H1 (cell line): ENCODE measurements at regions not wholly inside any gene's neighbourhood (a gene's known extent, or its start where the extent isn't known, plus 50 kb on each side); places are given as distances from the start of the nearest gene placed in this dataset.

Experiments
- CTCF ChIA-PET: fragments of 300-600 bp; sonication (Branson Sonifier 250); formaldehyde crosslinking; loops from one replicate; lab custom pipeline; 2021; ENCODE audit not compliant: partially characterized antibody; lab: Charles Lee
- POLR2A ChIA-PET: fragments of 300-600 bp; sonication (Branson Sonifier 250); formaldehyde crosslinking; loops from one replicate; lab custom pipeline; 2021; ENCODE audit warnings: inconsistent platforms; ENCODE audit not compliant: partially characterized antibody; lab: Charles Lee
- DNase-seq, 2 experiments: peaks; one replicate each; pipeline versions ENCODE4 v3.0.0 to v3.0.0-alpha.2; 2010 to 2022; ENCODE audit warnings: low spot score in 2 of 2, low read depth in 1 of 2, mixed read lengths in 1 of 2
- FAIRE-seq: peaks from 2 replicates; lab custom pipeline; 2011; peaks lifted over from hg19 to GRCh38; lab: Jason Lieb, UNC
- H2AFZ ChIP-seq: 2 replicates; pipeline ENCODE4 v1.8.1; 2012; ENCODE audit warnings: low read length, inconsistent platforms
- H2AK5ac ChIP-seq: 2 replicates; pipeline ENCODE4 v1.6.1; 2013; ENCODE audit warnings: low read depth, low read length
- H2BK120ac ChIP-seq: replicated peaks from 2 replicates; pipeline ENCODE3; 2013; ENCODE audit warnings: low read depth, low read length, inconsistent platforms
- H2BK12ac ChIP-seq: 2 replicates; pipeline ENCODE4 v1.6.1; 2013; ENCODE audit warnings: low read depth, low read length
- H2BK15ac ChIP-seq: 2 replicates; pipeline ENCODE4 v1.6.1; 2013; ENCODE audit warnings: low read length
- H2BK20ac ChIP-seq: 2 replicates; pipeline ENCODE4 v1.6.1; 2013; ENCODE audit warnings: low read length
- H2BK5ac ChIP-seq: 2 replicates; pipeline ENCODE4 v1.6.1; 2013; ENCODE audit warnings: low read depth, low read length
- H3K14ac ChIP-seq: 2 replicates; pipeline ENCODE4 v1.6.1; 2013; ENCODE audit warnings: inconsistent platforms; ENCODE audit not compliant: insufficient read length
- H3K18ac ChIP-seq: 2 replicates; pipeline ENCODE4 v1.6.1; 2013; ENCODE audit warnings: low read length; ENCODE audit errors: extremely low read depth
- H3K23ac ChIP-seq: 2 replicates; pipeline ENCODE4 v1.6.1; 2013; ENCODE audit warnings: inconsistent platforms; ENCODE audit not compliant: insufficient read length
- H3K23me2 ChIP-seq: 2 replicates; pipeline ENCODE4 v1.6.1; 2013; ENCODE audit warnings: low read depth, low read length
- H3K27ac ChIP-seq: 2 replicates; pipeline ENCODE4 v1.6.1; 2011; ENCODE audit warnings: low read depth, low read length, inconsistent platforms
- H3K27me3 ChIP-seq, 4 experiments: replicated peaks in 1 of 4; 1 replicate in 1 of 4; 2 replicates in 3 of 4; pipeline versions ENCODE4 v1.6.1 to v1.8.1; 2011 to 2013; ENCODE audit warnings: low read length in 3 of 4, mild to moderate bottlenecking in 3 of 4, inconsistent platforms in 2 of 4, mixed read lengths in 2 of 4, moderate library complexity in 1 of 4; ENCODE audit not compliant: control insufficient read depth in 3 of 4, insufficient read depth in 3 of 4; ENCODE audit errors: extremely low read depth in 1 of 4
- H3K36me3 ChIP-seq, 4 experiments: 2 replicates each; pipeline versions ENCODE4 v1.6.1 to v1.8.1; 2011 to 2013; ENCODE audit warnings: mild to moderate bottlenecking in 4 of 4, low read length in 3 of 4, moderate library complexity in 2 of 4, control low read depth in 1 of 4, inconsistent platforms in 1 of 4; ENCODE audit not compliant: insufficient read depth in 4 of 4, control insufficient read depth in 2 of 4
- H3K4ac ChIP-seq: replicated peaks from 2 replicates; pipeline ENCODE3; 2013; ENCODE audit warnings: low read length, low read depth, mixed read lengths, inconsistent platforms; ENCODE audit not compliant: insufficient read length
- H3K4me1 ChIP-seq, 4 experiments: replicated peaks in 1 of 4; 1 replicate in 1 of 4; 2 replicates in 3 of 4; pipeline versions ENCODE4 v1.6.1 to v1.8.1; 2011 to 2013; ENCODE audit warnings: low read length in 3 of 4, inconsistent platforms in 2 of 4, mixed read lengths in 1 of 4; ENCODE audit not compliant: insufficient read depth in 4 of 4, control insufficient read depth in 3 of 4
- H3K4me2 ChIP-seq, 2 experiments: 2 replicates each; pipeline versions ENCODE4 v1.6.1 to v1.8.1; 2011 to 2013; ENCODE audit warnings: low read depth in 2 of 2, low read length in 2 of 2, control low read depth in 1 of 2, inconsistent platforms in 1 of 2, mild to moderate bottlenecking in 1 of 2; ENCODE audit not compliant: insufficient read depth in 1 of 2
- H3K4me3 ChIP-seq, 4 experiments: fragments of 200-600, 300-600 bp in 1 of 4; sonication (generic), shearing (Covaris generic), sonication (Bioruptor Twin) in 1 of 4; 2 replicates each; pipeline versions ENCODE4 v1.5.1 to v1.8.1; 2011 to 2016; ENCODE audit warnings: low read length in 4 of 4, low read depth in 3 of 4, control low read depth in 2 of 4, inconsistent platforms in 2 of 4, mild to moderate bottlenecking in 2 of 4, mixed read lengths in 1 of 4, moderate library complexity in 1 of 4; ENCODE audit not compliant: insufficient read depth in 2 of 4; ENCODE audit errors: extremely low read depth in 1 of 4
- H3K56ac ChIP-seq: replicated peaks from 2 replicates; pipeline ENCODE3; 2013; ENCODE audit warnings: low read depth, mild to moderate bottlenecking, mixed read lengths, low read length, inconsistent platforms; ENCODE audit not compliant: insufficient read length
- H3K79me1 ChIP-seq: 2 replicates; pipeline ENCODE4 v1.6.1; 2013; ENCODE audit warnings: low read depth, low read length, control low read depth
- H3K79me2 ChIP-seq, 2 experiments: 2 replicates each; pipeline versions ENCODE4 v1.6.1 to v1.8.1; 2012 to 2013; ENCODE audit warnings: low read length in 2 of 2, mild to moderate bottlenecking in 2 of 2, inconsistent platforms in 1 of 2; ENCODE audit not compliant: insufficient read depth in 2 of 2, control insufficient read depth in 1 of 2
- H3K9ac ChIP-seq, 4 experiments: replicated peaks in 1 of 4; 1 replicate in 1 of 4; 2 replicates in 3 of 4; pipeline versions ENCODE4 v1.6.1 to v1.8.1; 2011 to 2013; ENCODE audit warnings: low read depth in 3 of 4, low read length in 3 of 4, control low read depth in 2 of 4, mild to moderate bottlenecking in 2 of 4, moderate library complexity in 2 of 4, inconsistent platforms in 1 of 4; ENCODE audit errors: extremely low read depth in 1 of 4
- H3K9me3 ChIP-seq, 2 experiments: 2 replicates each; pipeline versions ENCODE4 v1.6.1 to v1.8.1; 2012 to 2013; ENCODE audit warnings: mild to moderate bottlenecking in 2 of 2, moderate library complexity in 2 of 2, control low read depth in 1 of 2, inconsistent platforms in 1 of 2, low read depth in 1 of 2, low read length in 1 of 2, mixed read lengths in 1 of 2; ENCODE audit not compliant: insufficient read depth in 2 of 2
- H4K20me1 ChIP-seq, 2 experiments: replicated peaks in 1 of 2; 2 replicates each; pipeline versions ENCODE3 to v1.8.1; 2011 to 2013; ENCODE audit warnings: inconsistent platforms in 2 of 2, low read length in 2 of 2, mild to moderate bottlenecking in 1 of 2; ENCODE audit not compliant: insufficient read depth in 2 of 2, control insufficient read depth in 1 of 2
- H4K5ac ChIP-seq: 2 replicates; pipeline ENCODE4 v1.6.1; 2013; ENCODE audit warnings: low read length, low read depth, mixed read lengths, inconsistent platforms; ENCODE audit not compliant: insufficient read length
- H4K8ac ChIP-seq: 2 replicates; pipeline ENCODE4 v1.8.0; 2013; ENCODE audit warnings: mild to moderate bottlenecking, moderate library complexity, low read length, inconsistent platforms; ENCODE audit not compliant: insufficient read depth; ENCODE audit errors: extremely low read depth
- H4K91ac ChIP-seq: replicated peaks from 2 replicates; pipeline ENCODE3; 2013; ENCODE audit warnings: low read length, mixed read lengths, inconsistent platforms; ENCODE audit not compliant: insufficient read length
- CBX5 ChIP-seq: fragments of 300-800, 300-1000 bp; sonication (generic); IDR thresholded peaks from 2 replicates; pipeline ENCODE4 v1.7.1; 2016; ENCODE audit warnings: antibody characterized with exemption, low read length, low read depth
- CBX8 ChIP-seq: fragments of 300-800, 300-1000 bp; sonication (generic); IDR thresholded peaks from 2 replicates; pipeline ENCODE4 v1.7.1; 2016; ENCODE audit warnings: low read depth, low read length, borderline replicate concordance
- CHD2 ChIP-seq: IDR thresholded peaks from 2 replicates; pipeline ENCODE4 v1.6.1; 2012; ENCODE audit warnings: low read length, improper control_type of control experiment
- CTBP2 ChIP-seq: IDR thresholded peaks from 2 replicates; pipeline ENCODE4 v1.7.0; 2011; ENCODE audit warnings: borderline replicate concordance, mild to moderate bottlenecking, moderate library complexity, mixed read lengths, low read length; ENCODE audit not compliant: insufficient read depth, insufficient read length
- GABPA ChIP-seq: IDR thresholded peaks from 2 replicates; pipeline ENCODE4 v1.6.1; 2011; ENCODE audit warnings: mild to moderate bottlenecking, low read length, moderate library complexity, borderline replicate concordance; ENCODE audit not compliant: insufficient read depth
- RXRA ChIP-seq: IDR thresholded peaks from 2 replicates; pipeline ENCODE4 v1.6.1; 2011; ENCODE audit warnings: low read depth, mild to moderate bottlenecking, low read length, moderate library complexity; ENCODE audit not compliant: insufficient read depth
- SIX5 ChIP-seq: IDR thresholded peaks from 2 replicates; pipeline ENCODE4 v1.6.1; 2011; ENCODE audit warnings: mild to moderate bottlenecking, low read depth, low read length
- ZNF274 ChIP-seq: IDR thresholded peaks from 2 replicates; pipeline ENCODE4 v1.7.0; 2012; ENCODE audit warnings: low read length, borderline replicate concordance; ENCODE audit errors: extremely low read depth
- WGBS, 2 experiments: shearing (Covaris generic) in 1 of 2; methylation state at CpG; one replicate each; pipeline versions ENCODE4 v1.1.6 to v1.1.7; 2013 to 2015; ENCODE audit warnings: low lambda C conversion rate in 2 of 2, mixed read lengths in 2 of 2, inconsistent platforms in 1 of 2, low coverage in 1 of 2, missing lambda C conversion rate in 1 of 2; ENCODE audit not compliant: insufficient replicate concordance in 2 of 2, insufficient coverage in 1 of 2, insufficient read length in 1 of 2; ENCODE audit errors: extremely low coverage in 1 of 2, missing lambda C conversion rate in 1 of 2; 5-methylcytosine and 5-hydroxymethylcytosine counted together
- TF ChIP-seq, protein P1 (sequence below): IDR thresholded peaks from 2 replicates; pipeline ENCODE4 v1.6.1; 2012; ENCODE audit warnings: low read length, inconsistent platforms
- TF ChIP-seq, protein P2 (sequence below): IDR thresholded peaks from 2 replicates; pipeline ENCODE4 v1.6.1; 2011; ENCODE audit warnings: low read length, improper control_type of control experiment
- TF ChIP-seq, protein P3 (sequence below): IDR thresholded peaks from 2 replicates; pipeline ENCODE4 v1.6.1; 2012; ENCODE audit warnings: inconsistent platforms

DNA sequence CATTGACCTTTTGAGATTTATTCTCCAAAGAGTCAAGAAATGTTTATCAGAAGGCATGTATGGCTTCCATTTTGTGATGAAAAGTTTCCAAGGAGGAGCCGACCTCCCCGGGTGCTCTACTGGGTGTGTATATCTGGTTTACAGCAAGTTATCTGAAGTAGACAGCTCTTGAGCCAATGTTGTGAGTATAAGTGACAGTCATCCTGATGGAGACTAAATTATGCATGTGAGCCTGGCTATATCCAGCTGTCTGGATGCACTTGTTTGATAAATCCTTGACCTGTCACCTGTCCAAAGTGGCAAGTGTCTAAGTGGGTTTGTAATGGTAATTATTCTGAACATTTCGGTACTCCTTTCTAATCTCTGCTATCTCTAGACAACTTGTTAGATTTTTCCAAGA is 142.2 kb downstream of the NR2F2 start:
- Histone ChIP-seq H3K4me3 (no peak overlapping the region), H3K4me2 (no peak overlapping the region), H4K8ac (no peak overlapping the region), H2AK5ac (no peak overlapping the region), H3K14ac (no peak overlapping the region), H3K4me1 (no peaks in the 10 kb centered on the region), H3K9me3 (no peaks in the 10 kb centered on the region), H3K79me1 (no peaks in the 10 kb centered on the region; the same call in 1 of the 2 replicates), H3K9ac (no peak overlapping the region), H4K5ac (no peak overlapping the region), H3K23ac (no peak overlapping the region), H3K18ac (no peak overlapping the region), H2BK15ac (no peak overlapping the region), H2BK120ac (no peak overlapping the region), H2BK5ac (no peak overlapping the region), H3K27me3 (no peaks in the 10 kb centered on the region), H3K56ac (no peak overlapping the region), H3K27ac (no peak overlapping the region), H3K23me2 (no peaks in the 10 kb centered on the region), H4K91ac (no peak overlapping the region), H3K4ac (no peak overlapping the region), H2BK12ac (no peak overlapping the region), H4K20me1 (no peaks in the 10 kb centered on the region), H2BK20ac (no peak overlapping the region), H3K79me2 (no peaks in the 10 kb centered on the region), H2AFZ (no peak overlapping the region), H3K36me3 (no peaks in the 10 kb centered on the region)
- no peak for FAIRE-seq
- CTCF ChIA-PET: interaction anchor here (1.5 to 2.7 kb wide), 3 partner anchors 11 to 19 kb away, joined by 4 to 9 read pairs (median 4); no protein-coding TSS in a partner anchor
- WGBS, 2 experiments: 96% methylated on average over 3 of the region's 3 CpGs; no CpG with 5 or more reads in 1 of the 2 experiments
- DNase-seq: no peak
- POLR2A ChIA-PET: no interaction called here
- TF ChIP-seq CBX8 (no peak), CTBP2 (no peak), SIX5 (no peak), GABPA (no peak), ZNF274 (no peak), RXRA (no peak), CHD2 (no peak), CBX5 (no peak)
- TF ChIP-seq, protein P1, sequence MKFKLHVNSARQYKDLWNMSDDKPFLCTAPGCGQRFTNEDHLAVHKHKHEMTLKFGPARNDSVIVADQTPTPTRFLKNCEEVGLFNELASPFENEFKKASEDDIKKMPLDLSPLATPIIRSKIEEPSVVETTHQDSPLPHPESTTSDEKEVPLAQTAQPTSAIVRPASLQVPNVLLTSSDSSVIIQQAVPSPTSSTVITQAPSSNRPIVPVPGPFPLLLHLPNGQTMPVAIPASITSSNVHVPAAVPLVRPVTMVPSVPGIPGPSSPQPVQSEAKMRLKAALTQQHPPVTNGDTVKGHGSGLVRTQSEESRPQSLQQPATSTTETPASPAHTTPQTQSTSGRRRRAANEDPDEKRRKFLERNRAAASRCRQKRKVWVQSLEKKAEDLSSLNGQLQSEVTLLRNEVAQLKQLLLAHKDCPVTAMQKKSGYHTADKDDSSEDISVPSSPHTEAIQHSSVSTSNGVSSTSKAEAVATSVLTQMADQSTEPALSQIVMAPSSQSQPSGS: no peak
- TF ChIP-seq, protein P2, sequence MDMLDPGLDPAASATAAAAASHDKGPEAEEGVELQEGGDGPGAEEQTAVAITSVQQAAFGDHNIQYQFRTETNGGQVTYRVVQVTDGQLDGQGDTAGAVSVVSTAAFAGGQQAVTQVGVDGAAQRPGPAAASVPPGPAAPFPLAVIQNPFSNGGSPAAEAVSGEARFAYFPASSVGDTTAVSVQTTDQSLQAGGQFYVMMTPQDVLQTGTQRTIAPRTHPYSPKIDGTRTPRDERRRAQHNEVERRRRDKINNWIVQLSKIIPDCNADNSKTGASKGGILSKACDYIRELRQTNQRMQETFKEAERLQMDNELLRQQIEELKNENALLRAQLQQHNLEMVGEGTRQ: no peak
- TF ChIP-seq, protein P3, sequence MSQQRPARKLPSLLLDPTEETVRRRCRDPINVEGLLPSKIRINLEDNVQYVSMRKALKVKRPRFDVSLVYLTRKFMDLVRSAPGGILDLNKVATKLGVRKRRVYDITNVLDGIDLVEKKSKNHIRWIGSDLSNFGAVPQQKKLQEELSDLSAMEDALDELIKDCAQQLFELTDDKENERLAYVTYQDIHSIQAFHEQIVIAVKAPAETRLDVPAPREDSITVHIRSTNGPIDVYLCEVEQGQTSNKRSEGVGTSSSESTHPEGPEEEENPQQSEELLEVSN: no peak
